A673 (cell line): ENCODE measurements at regions not wholly inside any gene's neighbourhood (a gene's known extent, or its start where the extent isn't known, plus 50 kb on each side); places are given as distances from the start of the nearest gene placed in this dataset.

ENCODE experiments used
- CTCF ChIP-seq: fragments of 300-800, 200-600 bp; sonication (generic); conservative IDR thresholded peaks from 2 replicates; pipeline ENCODE4 v1.5.1; 2017; ENCODE audit warnings: low read depth, mild to moderate bottlenecking, antibody characterized with exemption, low read length, moderate library complexity, mixed read lengths
- EZH2 ChIP-seq: fragments of 200-600 bp; sonication (generic); IDR thresholded peaks from 2 replicates; pipeline ENCODE4 v1.6.1; 2017; ENCODE audit warnings: borderline replicate concordance, low read depth, mild to moderate bottlenecking, mixed read lengths, antibody characterized with exemption, low read length; ENCODE audit not compliant: poor library complexity, severe bottlenecking

GRCh38 chr1:68785328-68785727 lies 288.4 kb upstream of the DEPDC1 start:
- TF ChIP-seq CTCF, result no peak
- TF ChIP-seq EZH2, result no peak
